T47D (cell line): ENCODE measurements at regions not wholly inside any gene's neighbourhood (a gene's known extent, or its start where the extent isn't known, plus 50 kb on each side); places are given as distances from the start of the nearest gene placed in this dataset.
"Not testable (repeated sequence)": the region's sequence is repeated elsewhere in the genome, so short reads cannot be mapped to it uniquely, and the experiment has no call there.

Experiments
- DNase-seq, 2 experiments: peaks; one replicate each; pipeline versions ENCODE4 v3.0.0 to v3.0.0-alpha.2; 2011 to 2012; ENCODE audit warnings: low read depth in 1 of 2, low spot score in 1 of 2
- in situ Hi-C: cut with HindIII; loops from 2 replicates; pipeline ENCODE4 v1.10.0; 2016; ENCODE audit warnings: low sequenced_read_pairs, low pct_unique_long_range_greater_than_20kb

- in situ Hi-C loops = not testable (repeated sequence)
Observed at GRCh38 chr7:73188287-73188686, 102.4 kb upstream of the SPDYE9 start.

GRCh38 chr7:73186589-73187309 is 100.9 kb upstream of the SPDYE9 start:
- DNase-seq, in situ Hi-C loops: not testable (repeated sequence)

More at GRCh38 chr7:73188287-73188686, 102.4 kb upstream of the SPDYE9 start:
- not testable (repeated sequence) for DNase-seq

GRCh38 chr7:73176813-73177212 is 91.0 kb upstream of the SPDYE9 start:
- DNase-seq, in situ Hi-C loops: not testable (repeated sequence)

- in situ Hi-C loops, DNase-seq: not testable (repeated sequence)
Observed at GRCh38 chr7:73175322-73175721, 89.5 kb upstream of the SPDYE9 start.

- in situ Hi-C loops, DNase-seq: not testable (repeated sequence)
Observed at GRCh38 chr7:73170902-73171301, 85.1 kb upstream of the SPDYE9 start.

- in situ Hi-C loops = not testable (repeated sequence)
- peak in 1 of 2 experiments; percentile 0 for DNase-seq
Observed at GRCh38 chr7:73170415-73170814, 84.6 kb upstream of the SPDYE9 start.

- in situ Hi-C loops, DNase-seq: not testable (repeated sequence)
Observed at GRCh38 chr7:73166152-73166551, 80.3 kb upstream of the SPDYE9 start.

GRCh38 chr7:73162680-73163079 is 76.8 kb upstream of the SPDYE9 start:
- in situ Hi-C loops, DNase-seq: not testable (repeated sequence)

GRCh38 chr7:73161727-73162126 is 75.9 kb upstream of the SPDYE9 start:
- DNase-seq, in situ Hi-C loops: not testable (repeated sequence)

- DNase-seq, in situ Hi-C loops: not testable (repeated sequence)
Observed at GRCh38 chr7:73157169-73157661, 71.4 kb upstream of the SPDYE9 start.

GRCh38 chr7:73156510-73157168 is 70.8 kb upstream of the SPDYE9 start:
- in situ Hi-C loops, DNase-seq: not testable (repeated sequence)

- in situ Hi-C loops, DNase-seq: not testable (repeated sequence)
Observed at GRCh38 chr7:73154586-73155038, 68.8 kb upstream of the SPDYE9 start.

- not testable (repeated sequence) for DNase-seq
Observed at GRCh38 chr7:73153921-73154585, 68.2 kb upstream of the SPDYE9 start.

GRCh38 chr7:73148570-73148969 is 62.7 kb upstream of the SPDYE9 start:
- in situ Hi-C loops, DNase-seq: not testable (repeated sequence)

More at GRCh38 chr7:73153921-73154585, 68.2 kb upstream of the SPDYE9 start:
- in situ Hi-C loops = not testable (repeated sequence)

- DNase-seq, in situ Hi-C loops: not testable (repeated sequence)
Observed at GRCh38 chr7:73147681-73148080, 61.8 kb upstream of the SPDYE9 start.

- in situ Hi-C loops, DNase-seq: not testable (repeated sequence)
Observed at GRCh38 chr7:73143993-73144392, 58.2 kb upstream of the SPDYE9 start.

- in situ Hi-C loops, DNase-seq: not testable (repeated sequence)
Observed at GRCh38 chr7:73137922-73138321, 52.1 kb upstream of the SPDYE9 start.
